PC-9 (cell line): ENCODE measurements at regions not wholly inside any gene's neighbourhood (a gene's known extent, or its start where the extent isn't known, plus 50 kb on each side); places are given as distances from the start of the nearest gene placed in this dataset.

Experiments used
- EZH2 ChIP-seq: fragments of 200-600 bp; sonication (generic); IDR thresholded peaks from 2 replicates; pipeline ENCODE4 v1.8.0; 2017; ENCODE audit warnings: antibody characterized with exemption, low read depth
- TF ChIP-seq, protein P1 (sequence below): fragments of 200-600 bp; sonication (generic); conservative IDR thresholded peaks from 2 replicates; pipeline ENCODE4 v1.6.1; 2017; ENCODE audit warnings: mixed run types, antibody characterized with exemption, mild to moderate bottlenecking, moderate library complexity

DNA sequence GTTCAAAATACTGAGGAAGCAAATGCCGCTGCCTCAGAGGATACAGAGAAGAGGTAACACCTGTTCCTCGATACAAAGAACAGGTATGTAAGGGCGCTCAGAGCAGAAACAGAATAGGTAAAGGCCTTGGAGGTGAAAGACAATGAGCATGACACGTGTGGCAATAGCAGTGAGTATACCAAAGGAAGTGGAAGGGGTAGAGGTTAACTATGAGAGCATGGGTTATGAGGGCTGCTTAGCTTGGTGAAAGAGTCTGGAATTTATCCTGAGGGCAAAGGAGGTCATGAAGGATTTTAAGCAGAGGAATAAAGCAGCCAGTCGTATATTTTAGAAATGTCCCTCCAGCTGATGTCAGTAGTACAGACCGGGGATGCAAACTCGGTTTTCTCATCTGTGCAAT lies 269.8 kb upstream of the ZNF462 start:
- TF ChIP-seq, protein P1, sequence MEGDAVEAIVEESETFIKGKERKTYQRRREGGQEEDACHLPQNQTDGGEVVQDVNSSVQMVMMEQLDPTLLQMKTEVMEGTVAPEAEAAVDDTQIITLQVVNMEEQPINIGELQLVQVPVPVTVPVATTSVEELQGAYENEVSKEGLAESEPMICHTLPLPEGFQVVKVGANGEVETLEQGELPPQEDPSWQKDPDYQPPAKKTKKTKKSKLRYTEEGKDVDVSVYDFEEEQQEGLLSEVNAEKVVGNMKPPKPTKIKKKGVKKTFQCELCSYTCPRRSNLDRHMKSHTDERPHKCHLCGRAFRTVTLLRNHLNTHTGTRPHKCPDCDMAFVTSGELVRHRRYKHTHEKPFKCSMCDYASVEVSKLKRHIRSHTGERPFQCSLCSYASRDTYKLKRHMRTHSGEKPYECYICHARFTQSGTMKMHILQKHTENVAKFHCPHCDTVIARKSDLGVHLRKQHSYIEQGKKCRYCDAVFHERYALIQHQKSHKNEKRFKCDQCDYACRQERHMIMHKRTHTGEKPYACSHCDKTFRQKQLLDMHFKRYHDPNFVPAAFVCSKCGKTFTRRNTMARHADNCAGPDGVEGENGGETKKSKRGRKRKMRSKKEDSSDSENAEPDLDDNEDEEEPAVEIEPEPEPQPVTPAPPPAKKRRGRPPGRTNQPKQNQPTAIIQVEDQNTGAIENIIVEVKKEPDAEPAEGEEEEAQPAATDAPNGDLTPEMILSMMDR = no peak
- TF ChIP-seq EZH2 = no peak
